HG02885 (cell line): ENCODE measurements at regions not wholly inside any gene's neighbourhood (a gene's known extent, or its start where the extent isn't known, plus 50 kb on each side); places are given as distances from the start of the nearest gene placed in this dataset.

Source experiments
- ATAC-seq: cut with Tn5 transposase; IDR thresholded peaks from one replicate; pipeline ENCODE4 v1.9.1; 2021; ENCODE audit warnings: mild to moderate bottlenecking; ENCODE audit not compliant: unreplicated experiment, poor library complexity

- ATAC-seq = no peak
Observed at GRCh38 chr2:23206650-23207049, 178.3 kb upstream of the KLHL29 start.

DNA sequence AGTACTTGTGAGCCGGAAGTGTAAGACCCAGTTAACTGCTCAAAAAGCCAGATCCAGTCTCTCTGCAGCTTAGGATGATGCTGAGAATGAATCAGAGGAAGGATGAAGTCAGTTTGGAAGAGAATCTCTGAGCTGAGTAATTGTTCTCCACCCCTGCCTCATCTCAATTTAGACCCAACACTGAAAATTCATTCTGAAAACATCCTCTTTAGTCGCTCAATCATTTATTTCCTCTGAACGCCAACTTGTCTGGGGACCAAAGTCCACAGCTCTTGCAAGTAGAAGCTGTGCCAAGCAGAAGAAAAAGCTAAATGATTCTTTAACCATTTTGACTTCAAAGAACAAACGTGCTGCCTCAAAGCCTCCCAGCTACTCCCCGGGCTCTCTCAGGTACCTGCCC, 177.1 kb upstream of the KLHL29 start:
- ATAC-seq = no peak

GRCh38 chr2:23208339-23208738, 176.6 kb upstream of the KLHL29 start:
- no peak for ATAC-seq

DNA sequence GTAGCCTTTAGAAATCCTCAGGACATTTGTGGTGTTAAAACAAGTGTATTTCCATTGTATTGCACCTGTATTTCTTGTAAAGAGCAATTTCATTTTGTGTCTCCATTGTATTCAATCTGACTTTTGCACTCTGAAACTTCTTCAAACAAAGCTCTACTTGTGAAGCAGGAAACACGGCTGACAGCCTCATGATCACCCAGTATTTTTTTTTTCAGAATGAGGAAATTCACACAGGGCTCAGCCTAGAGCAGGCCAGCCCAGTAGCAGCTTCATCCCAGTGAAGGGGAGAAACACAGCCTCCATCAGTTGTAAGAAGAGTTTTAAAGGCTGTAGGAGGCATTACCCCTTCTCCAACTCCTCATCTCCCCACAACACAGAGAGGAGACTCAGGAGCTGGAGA, 175.9 kb upstream of the KLHL29 start:
- ATAC-seq = no peak

- ATAC-seq = no peak
Observed at GRCh38 chr2:23211987-23212583, 172.9 kb upstream of the KLHL29 start.

GRCh38 chr2:23213196-23213595, 171.8 kb upstream of the KLHL29 start:
- no peak for ATAC-seq

GRCh38 chr2:23215016-23215415, 170.0 kb upstream of the KLHL29 start:
- no peak for ATAC-seq

GRCh38 chr2:23219666-23220065, 165.3 kb upstream of the KLHL29 start:
- ATAC-seq = no peak

DNA sequence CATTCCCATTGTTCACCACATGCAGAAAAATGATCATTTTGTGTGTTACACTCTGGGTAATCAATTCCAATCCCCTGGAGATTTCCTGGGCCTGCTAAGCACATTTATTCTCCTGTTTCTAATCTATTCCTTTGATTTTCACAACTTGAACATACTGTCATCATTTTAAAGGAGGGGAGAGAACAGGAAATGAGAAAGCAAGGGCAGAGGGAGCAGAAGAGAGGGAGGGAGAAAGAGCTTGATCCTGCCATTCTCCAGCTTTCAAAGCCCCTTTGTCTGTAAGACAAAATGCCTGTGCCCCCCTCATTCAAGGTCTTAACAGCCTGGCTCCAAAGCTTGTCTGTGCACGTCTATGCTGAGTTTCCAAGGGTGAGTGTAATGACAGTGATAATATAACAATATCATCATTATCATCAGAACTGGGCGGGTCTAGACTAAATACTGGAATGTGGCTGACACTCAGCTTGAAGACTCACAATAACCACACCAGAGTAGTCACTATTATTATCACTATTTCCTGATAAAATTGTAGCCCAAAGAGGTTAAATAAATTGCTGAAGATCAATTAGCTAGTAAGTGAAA, 164.4 kb upstream of the KLHL29 start:
- ATAC-seq = no peak

DNA sequence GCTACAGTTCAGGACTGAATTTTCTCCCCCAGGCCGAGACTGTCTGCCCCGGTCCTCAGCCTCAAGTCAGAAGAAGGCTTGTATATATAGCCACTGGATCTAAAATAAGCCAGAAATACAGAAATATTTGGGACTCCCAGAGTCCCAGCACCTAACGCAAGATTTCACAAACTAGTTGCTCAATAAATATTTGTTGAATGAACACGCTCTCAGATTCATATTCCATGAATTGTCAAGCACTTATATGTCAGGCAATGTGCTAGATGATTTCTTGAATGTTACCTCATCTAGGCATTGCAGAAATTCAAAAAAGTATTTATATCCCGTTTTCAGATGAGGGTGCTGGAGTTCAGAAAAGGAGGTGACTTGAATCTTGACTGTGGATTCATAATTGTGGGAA, 163.7 kb upstream of the KLHL29 start:
- ATAC-seq = no peak

- ATAC-seq = no peak
Observed at GRCh38 chr2:23221901-23222300, 163.1 kb upstream of the KLHL29 start.

GRCh38 chr2:23230885-23231284, 154.1 kb upstream of the KLHL29 start:
- ATAC-seq = no peak

DNA sequence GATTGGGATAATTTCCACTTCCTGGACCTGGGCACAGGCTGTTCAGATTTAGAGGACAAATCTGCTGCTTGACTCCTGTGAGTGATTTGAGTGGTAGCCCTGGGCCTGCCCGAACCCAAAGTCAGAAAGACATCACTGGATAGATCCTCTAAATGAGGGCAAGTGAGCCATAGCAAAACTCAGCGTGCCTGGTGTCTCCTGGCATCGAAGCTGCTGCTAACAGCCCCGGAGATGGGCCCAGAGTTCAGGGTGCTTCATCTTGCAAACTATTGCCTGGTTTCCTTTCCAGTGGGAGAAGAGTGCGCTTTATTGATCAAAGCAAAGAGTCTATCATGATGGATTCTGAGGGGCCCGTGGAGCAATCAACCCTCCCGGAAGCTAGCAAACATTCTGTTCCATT, 153.1 kb upstream of the KLHL29 start:
- ATAC-seq = no peak

DNA sequence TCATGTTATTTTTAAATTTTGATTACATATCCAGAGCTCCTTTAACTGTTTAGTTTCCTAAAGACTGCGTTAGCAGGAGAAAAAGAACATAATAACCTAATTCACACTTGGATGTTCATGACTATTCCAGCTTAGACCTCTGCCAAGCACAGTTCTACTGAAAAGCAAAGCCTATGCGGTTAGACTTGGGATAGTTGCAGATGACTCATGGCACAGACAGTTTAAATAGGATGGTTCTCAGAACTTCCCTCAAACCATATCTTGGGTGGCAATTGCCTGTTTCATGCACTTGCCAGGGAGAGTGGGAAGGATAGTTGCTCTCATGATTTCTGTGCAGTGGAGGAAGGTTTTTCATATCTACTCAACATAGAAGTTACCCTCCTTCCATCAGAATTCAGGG, 149.7 kb upstream of the KLHL29 start:
- no peak for ATAC-seq

DNA sequence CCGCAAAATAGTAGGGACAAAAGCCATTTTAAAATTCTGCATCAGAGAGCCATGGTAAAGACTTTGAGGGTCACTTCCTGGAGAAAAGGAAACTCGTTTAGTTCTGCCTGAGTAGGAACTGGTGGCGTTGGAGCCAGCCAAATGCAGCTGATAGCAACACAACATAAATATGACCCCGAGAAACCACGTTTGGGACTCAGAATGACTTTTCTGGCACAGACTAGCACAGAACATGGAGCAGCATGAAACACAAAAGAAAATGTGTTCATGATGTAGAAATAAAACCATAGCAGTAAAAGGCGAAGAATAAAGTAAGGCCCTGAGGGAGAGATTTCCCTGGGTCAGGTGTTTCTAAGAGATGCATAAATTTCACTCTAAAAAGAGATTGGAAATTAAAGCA, 149.2 kb upstream of the KLHL29 start:
- ATAC-seq = no peak

GRCh38 chr2:23237147-23237546, 147.8 kb upstream of the KLHL29 start:
- no peak for ATAC-seq

GRCh38 chr2:23238011-23238657, 146.8 kb upstream of the KLHL29 start:
- no peak for ATAC-seq

DNA sequence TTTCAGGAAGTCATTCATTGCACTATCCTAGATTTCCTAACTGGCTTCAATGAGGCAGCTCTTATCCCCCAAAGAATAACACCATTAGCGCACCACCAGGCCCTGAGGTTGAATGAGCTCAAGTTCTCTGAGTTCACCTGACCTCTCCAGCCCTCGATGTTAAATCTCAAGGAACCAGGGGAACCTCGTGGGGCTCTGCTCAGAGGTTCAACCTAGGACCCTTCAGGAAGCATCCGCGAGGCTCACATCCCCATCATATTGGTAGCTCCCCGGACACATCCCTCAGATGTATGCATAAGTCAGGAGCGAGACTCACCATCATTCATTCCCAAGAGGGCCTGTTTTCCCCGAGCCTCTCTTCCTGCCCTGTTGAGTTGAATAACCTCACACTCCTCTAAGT, 145.6 kb upstream of the KLHL29 start:
- ATAC-seq = no peak

- no peak for ATAC-seq
Observed at GRCh38 chr2:23241121-23241520, 143.9 kb upstream of the KLHL29 start.

- no peak for ATAC-seq
Observed at GRCh38 chr2:23241611-23242245, 143.3 kb upstream of the KLHL29 start.

DNA sequence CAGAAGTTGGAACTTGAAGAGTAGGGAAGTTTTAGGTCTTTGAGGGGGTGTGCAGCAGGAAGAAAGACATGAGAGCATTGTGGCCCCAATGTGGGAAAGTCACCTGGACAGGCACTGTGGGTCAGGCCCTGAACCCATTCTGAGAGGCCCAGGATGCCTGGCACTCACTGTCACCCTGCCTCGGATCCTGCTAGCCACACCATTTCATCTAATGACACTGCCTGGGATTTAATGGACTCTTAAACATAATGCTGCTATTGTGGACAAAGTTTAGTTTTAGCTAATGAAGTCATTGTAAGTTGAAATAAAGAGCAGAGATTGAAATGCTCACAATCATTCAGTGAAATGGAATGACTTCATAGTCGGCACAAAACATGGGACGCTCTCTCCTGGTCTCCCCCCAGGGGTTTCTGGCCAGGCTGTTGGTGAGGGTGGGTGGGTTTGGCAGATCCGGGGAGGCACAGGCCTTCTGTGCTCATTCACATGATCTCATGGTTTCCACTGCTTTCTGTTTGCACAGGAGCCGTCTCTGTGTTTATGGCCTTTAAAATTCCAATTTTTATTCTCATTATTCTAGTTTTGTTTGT, 141.8 kb upstream of the KLHL29 start:
- ATAC-seq = no peak
